Mononuclear cell (primary cell): ENCODE measurements at regions not wholly inside any gene's neighbourhood (a gene's known extent, or its start where the extent isn't known, plus 50 kb on each side); places are given as distances from the start of the nearest gene placed in this dataset.

ENCODE experiments used
- H3K27me3 ChIP-seq: 2 replicates; pipeline ENCODE4 v1.6.0; 2011; ENCODE audit warnings: low read length, control low read depth; ENCODE audit not compliant: insufficient read depth
- H3K4me1 ChIP-seq: 2 replicates; pipeline ENCODE4 v1.5.1; 2011; ENCODE audit warnings: mild to moderate bottlenecking, low read length, control low read depth; ENCODE audit not compliant: insufficient read depth
- H3K4me3 ChIP-seq: 2 replicates; pipeline ENCODE4 v1.5.1; 2011; ENCODE audit warnings: mild to moderate bottlenecking, low read length, moderate library complexity
- H3K9me3 ChIP-seq: 2 replicates; pipeline ENCODE4 v1.5.1; 2011; ENCODE audit warnings: low read depth, mild to moderate bottlenecking, control low read depth, low read length

GRCh38 chr2:176495826-176496225 is 226.6 kb downstream of the MTX2 start:
- Histone ChIP-seq H3K9me3 (no peaks in the 10 kb centered on the region), H3K27me3 (peaks cover 22% of the 10 kb centered on the region), H3K4me1 (peaks cover 4% of the 10 kb centered on the region), H3K4me3 (no peak overlapping the region)

- Histone ChIP-seq H3K9me3 (no peaks in the 10 kb centered on the region), H3K27me3 (peaks cover 28% of the 10 kb centered on the region), H3K4me3 (no peak overlapping the region), H3K4me1 (peaks cover 4% of the 10 kb centered on the region)
These were observed 227.5 kb downstream of the MTX2 start for GRCh38 chr2:176496761-176497160.

GRCh38 chr2:176500901-176501300 is 231.7 kb downstream of the MTX2 start:
- Histone ChIP-seq H3K27me3 (peaks cover 45% of the 10 kb centered on the region), H3K4me1 (no peaks in the 10 kb centered on the region), H3K4me3 (no peak overlapping the region), H3K9me3 (no peaks in the 10 kb centered on the region)

- Histone ChIP-seq H3K4me1 (no peaks in the 10 kb centered on the region), H3K9me3 (no peaks in the 10 kb centered on the region), H3K4me3 (no peak overlapping the region), H3K27me3 (peaks cover 44% of the 10 kb centered on the region)
These were observed 232.4 kb downstream of the MTX2 start for GRCh38 chr2:176501617-176502016.

- peaks cover 39% of the 10 kb centered on the region for H3K27me3 ChIP-seq
- H3K4me3 ChIP-seq: no peak overlapping the region
These were observed 233.4 kb downstream of the MTX2 start for GRCh38 chr2:176502619-176503018.

GRCh38 chr2:176503776-176504175 is 234.5 kb downstream of the MTX2 start:
- Histone ChIP-seq H3K9me3 (no peaks in the 10 kb centered on the region), H3K27me3 (peaks cover 36% of the 10 kb centered on the region), H3K4me1 (no peaks in the 10 kb centered on the region), H3K4me3 (no peak overlapping the region)

More at GRCh38 chr2:176502619-176503018, 233.4 kb downstream of the MTX2 start:
- H3K4me1 ChIP-seq: no peaks in the 10 kb centered on the region
- no peaks in the 10 kb centered on the region for H3K9me3 ChIP-seq

GRCh38 chr2:176504440-176504839 is 235.2 kb downstream of the MTX2 start:
- H3K27me3 ChIP-seq: peaks cover 34% of the 10 kb centered on the region
- H3K4me3 ChIP-seq: no peak overlapping the region
- H3K4me1 ChIP-seq: no peaks in the 10 kb centered on the region
- H3K9me3 ChIP-seq: no peaks in the 10 kb centered on the region

GRCh38 chr2:176507786-176508185 is 238.5 kb downstream of the MTX2 start:
- Histone ChIP-seq H3K4me3 (no peak overlapping the region), H3K4me1 (no peaks in the 10 kb centered on the region)

GRCh38 chr2:176508374-176508773 is 239.1 kb downstream of the MTX2 start:
- peaks cover 9% of the 10 kb centered on the region for H3K27me3 ChIP-seq
- no peaks in the 10 kb centered on the region for H3K9me3 ChIP-seq
- H3K4me1 ChIP-seq: no peaks in the 10 kb centered on the region
- H3K4me3 ChIP-seq: no peak overlapping the region

More at GRCh38 chr2:176507786-176508185, 238.5 kb downstream of the MTX2 start:
- Histone ChIP-seq H3K27me3 (peaks cover 14% of the 10 kb centered on the region), H3K9me3 (no peaks in the 10 kb centered on the region)

- Histone ChIP-seq H3K9me3 (no peaks in the 10 kb centered on the region), H3K4me1 (no peaks in the 10 kb centered on the region), H3K4me3 (no peak overlapping the region), H3K27me3 (peaks cover 3% of the 10 kb centered on the region)
These were observed 239.9 kb downstream of the MTX2 start for GRCh38 chr2:176508984-176509740.

- no peaks in the 10 kb centered on the region for H3K4me1 ChIP-seq
- no peaks in the 10 kb centered on the region for H3K27me3 ChIP-seq
- H3K4me3 ChIP-seq: no peak overlapping the region
- H3K9me3 ChIP-seq: no peaks in the 10 kb centered on the region
These were observed 245.0 kb downstream of the MTX2 start for GRCh38 chr2:176514276-176514675.

- no peaks in the 10 kb centered on the region for H3K4me1 ChIP-seq
- no peaks in the 10 kb centered on the region for H3K9me3 ChIP-seq
- H3K4me3 ChIP-seq: no peak overlapping the region
- no peaks in the 10 kb centered on the region for H3K27me3 ChIP-seq
These were observed 245.7 kb downstream of the MTX2 start for GRCh38 chr2:176514805-176515500.

- H3K27me3 ChIP-seq: no peaks in the 10 kb centered on the region
- no peak overlapping the region for H3K4me3 ChIP-seq
These were observed 246.9 kb downstream of the MTX2 start for GRCh38 chr2:176516051-176516602.

GRCh38 chr2:176518823-176519222 is 249.6 kb downstream of the MTX2 start:
- Histone ChIP-seq H3K4me3 (no peak overlapping the region), H3K27me3 (no peaks in the 10 kb centered on the region), H3K9me3 (no peaks in the 10 kb centered on the region), H3K4me1 (no peaks in the 10 kb centered on the region)

More at GRCh38 chr2:176516051-176516602, 246.9 kb downstream of the MTX2 start:
- Histone ChIP-seq H3K4me1 (no peaks in the 10 kb centered on the region), H3K9me3 (no peaks in the 10 kb centered on the region)

GRCh38 chr2:176521878-176522670 is 252.8 kb downstream of the MTX2 start:
- H3K4me1 ChIP-seq: no peaks in the 10 kb centered on the region
- H3K4me3 ChIP-seq: no peak overlapping the region
- no peaks in the 10 kb centered on the region for H3K9me3 ChIP-seq
- peaks cover 4% of the 10 kb centered on the region for H3K27me3 ChIP-seq
